Medulla oblongata (tissue), 1 donor: ENCODE measurements at regions not wholly inside any gene's neighbourhood (a gene's known extent, or its start where the extent isn't known, plus 50 kb on each side); places are given as distances from the start of the nearest gene placed in this dataset.

Source experiments
- DNase-seq: peaks from one replicate; pipeline ENCODE4 v3.0.0-alpha.2; 2015; ENCODE audit errors: extremely low spot score

- peak; percentile 14 for DNase-seq
Measured at GRCh38 chr7:91519241-91520158, 255.3 kb downstream of the FZD1 start.

- no peak for DNase-seq
Measured at GRCh38 chr7:91520645-91521044, 256.4 kb downstream of the FZD1 start.

GRCh38 chr7:91526404-91526803 is 262.2 kb downstream of the FZD1 start:
- no peak for DNase-seq

- no peak for DNase-seq
Measured at GRCh38 chr7:91527460-91527859, 263.2 kb downstream of the FZD1 start.

GRCh38 chr7:91533996-91534395 is 269.8 kb downstream of the FZD1 start:
- no peak for DNase-seq

GRCh38 chr7:91537260-91538152 is 273.3 kb downstream of the FZD1 start:
- no peak for DNase-seq

- no peak for DNase-seq
Measured at GRCh38 chr7:91541641-91542040, 277.4 kb downstream of the FZD1 start.

GRCh38 chr7:91543646-91544045 is 279.4 kb downstream of the FZD1 start:
- no peak for DNase-seq

- no peak for DNase-seq
Measured at GRCh38 chr7:91549878-91550277, 285.6 kb downstream of the FZD1 start.

- DNase-seq, result no peak
Measured at GRCh38 chr7:91550931-91551330, 286.7 kb downstream of the FZD1 start.

- DNase-seq, result no peak
Measured at GRCh38 chr7:91551377-91552175, 287.3 kb downstream of the FZD1 start.

GRCh38 chr7:91553410-91553895 is 289.2 kb downstream of the FZD1 start:
- no peak for DNase-seq

- DNase-seq, result no peak
Measured at GRCh38 chr7:91554883-91555282, 290.6 kb downstream of the FZD1 start.

GRCh38 chr7:91556239-91556638 is 292.0 kb downstream of the FZD1 start:
- DNase-seq, result no peak

- DNase-seq, result no peak
Measured at GRCh38 chr7:91556956-91557650, 292.9 kb downstream of the FZD1 start.

GRCh38 chr7:91557789-91558404 is 293.7 kb downstream of the FZD1 start:
- peak; percentile 35 for DNase-seq

- no peak for DNase-seq
Measured at GRCh38 chr7:91559947-91560346, 295.7 kb downstream of the FZD1 start.

- no peak for DNase-seq
Measured at GRCh38 chr7:91564101-91564500, 299.9 kb downstream of the FZD1 start.

GRCh38 chr7:91564541-91564940 is 300.3 kb downstream of the FZD1 start:
- no peak for DNase-seq
